Caco-2 (cell line): ENCODE measurements at regions not wholly inside any gene's neighbourhood (a gene's known extent, or its start where the extent isn't known, plus 50 kb on each side); places are given as distances from the start of the nearest gene placed in this dataset.

Source experiments
- BruUV-seq: library from RNA; stranded (reverse); fragments of 400-500 nt; replicated peaks from 2 replicates; lab custom pipeline; 2021; lab: Mats Ljungman, UMichigan
- CTCF ChIA-PET: fragments of 300-600 bp; sonication (Branson Sonifier 250); formaldehyde crosslinking; loops from one replicate; lab custom pipeline; 2022; ENCODE audit warnings: antibody characterized with exemption; lab: Charles Lee
- POLR2A ChIA-PET: fragments of 300-600 bp; sonication (Branson Sonifier 250); formaldehyde crosslinking; loops from one replicate; lab custom pipeline; 2022; ENCODE audit warnings: antibody characterized with exemption; lab: Charles Lee
- DNase-seq, 2 experiments: peaks; one replicate each; pipeline versions ENCODE4 v3.0.0 to v3.0.0-alpha.2; 2020 to 2022
- H3K27me3 ChIP-seq: replicated peaks from 2 replicates; pipeline ENCODE4 v1.6.0; 2011; ENCODE audit warnings: low read length; ENCODE audit not compliant: control insufficient read depth, insufficient read depth
- H3K36me3 ChIP-seq: 2 replicates; pipeline ENCODE4 v1.5.1; 2011; ENCODE audit warnings: low read length; ENCODE audit not compliant: control insufficient read depth, insufficient read depth
- H3K4me1 ChIP-seq: fragments of 250-450 bp; sonication (Bioruptor Pico); 2 replicates; pipeline ENCODE4 v1.5.1; 2020; ENCODE audit warnings: mild to moderate bottlenecking
- H3K4me3 ChIP-seq: 2 replicates; pipeline ENCODE4 v1.5.1; 2011; ENCODE audit warnings: low read depth, mild to moderate bottlenecking, control low read depth, low read length
- H3K9me3 ChIP-seq: fragments of 250-450 bp; sonication (Bioruptor Pico); 2 replicates; pipeline ENCODE4 v1.5.1; 2020; ENCODE audit warnings: mild to moderate bottlenecking, moderate library complexity
- H3K27ac Mint-ChIP-seq: one replicate; pipeline ENCODE4 v1.8.0; 2022; ENCODE audit warnings: mixed read lengths; ENCODE audit not compliant: unreplicated experiment
- H3K27me3 Mint-ChIP-seq: one replicate; pipeline ENCODE4 v1.8.0; 2022; ENCODE audit warnings: mixed read lengths; ENCODE audit not compliant: insufficient read depth, unreplicated experiment
- H3K36me3 Mint-ChIP-seq: one replicate; pipeline ENCODE4 v1.8.0; 2022; ENCODE audit warnings: mild to moderate bottlenecking, mixed read lengths; ENCODE audit not compliant: insufficient read depth, unreplicated experiment
- H3K4me1 Mint-ChIP-seq: one replicate; pipeline ENCODE4 v1.8.0; 2022; ENCODE audit warnings: low read depth, mixed read lengths; ENCODE audit not compliant: unreplicated experiment
- H3K4me3 Mint-ChIP-seq: one replicate; pipeline ENCODE4 v1.8.0; 2022; ENCODE audit warnings: mild to moderate bottlenecking, moderate library complexity, mixed read lengths; ENCODE audit not compliant: unreplicated experiment
- H3K9me3 Mint-ChIP-seq: one replicate; pipeline ENCODE4 v1.8.0; 2022; ENCODE audit warnings: mixed read lengths; ENCODE audit not compliant: unreplicated experiment
- intact Hi-C: fragments of 100-400 bp; cut with micrococcal nuclease; formaldehyde crosslinking; loops from one replicate; pipeline ENCODE4 v1.10.0; 2022; ENCODE audit not compliant: unreplicated experiment
- TF ChIP-seq, protein P1 (sequence below), 2 experiments: fragments of 200-600 bp in 1 of 2; IDR thresholded peaks; 1 replicate in 1 of 2; 2 replicates in 1 of 2; pipeline versions ENCODE4 v1.5.1 to v1.8.0; 2011 to 2022; ENCODE audit warnings: antibody characterized with exemption in 1 of 2, control low read depth in 1 of 2, inconsistent platforms in 1 of 2, low read depth in 1 of 2, low read length in 1 of 2, mild to moderate bottlenecking in 1 of 2, moderate library complexity in 1 of 2; ENCODE audit not compliant: insufficient read depth in 1 of 2, severe bottlenecking in 1 of 2, unreplicated experiment in 1 of 2

DNA sequence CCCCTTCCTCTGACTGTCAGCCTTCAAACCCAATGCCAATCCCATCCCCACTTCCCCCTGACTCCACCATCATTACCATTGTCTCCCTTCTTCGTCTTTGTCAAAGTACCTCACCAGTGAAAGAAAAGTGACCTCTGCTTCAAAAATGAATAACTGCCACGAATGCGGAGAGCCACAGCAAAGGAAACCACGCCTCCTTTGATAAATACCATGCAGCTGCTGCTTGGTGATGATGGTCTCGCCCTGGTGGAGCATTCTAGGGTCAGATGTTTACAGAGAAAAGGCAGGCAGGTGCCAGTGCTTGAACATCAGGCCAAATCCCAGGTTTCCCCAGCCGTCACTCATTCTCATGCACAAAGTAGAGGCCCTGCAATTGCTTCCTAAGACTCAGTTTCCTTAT, 162.2 kb downstream of the BCL11A start:
- POLR2A ChIA-PET, result no interaction called here
- H3K9me3 ChIP-seq, result no peaks in the 10 kb centered on the region
- Mint-ChIP-seq H3K27ac (no peak overlapping the region), H3K9me3 (no peaks in the 10 kb centered on the region), H3K4me1 (no peaks in the 10 kb centered on the region), H3K27me3 (peaks cover under 1% of the 10 kb centered on the region), H3K4me3 (no peak overlapping the region), H3K36me3 (no peaks in the 10 kb centered on the region)
- no TSS peak for BruUV-seq
- no peaks in the 10 kb centered on the region for H3K4me1 ChIP-seq
- H3K4me3 ChIP-seq, result no peak overlapping the region
- no peaks in the 10 kb centered on the region for H3K36me3 ChIP-seq
- TF ChIP-seq, protein P1, sequence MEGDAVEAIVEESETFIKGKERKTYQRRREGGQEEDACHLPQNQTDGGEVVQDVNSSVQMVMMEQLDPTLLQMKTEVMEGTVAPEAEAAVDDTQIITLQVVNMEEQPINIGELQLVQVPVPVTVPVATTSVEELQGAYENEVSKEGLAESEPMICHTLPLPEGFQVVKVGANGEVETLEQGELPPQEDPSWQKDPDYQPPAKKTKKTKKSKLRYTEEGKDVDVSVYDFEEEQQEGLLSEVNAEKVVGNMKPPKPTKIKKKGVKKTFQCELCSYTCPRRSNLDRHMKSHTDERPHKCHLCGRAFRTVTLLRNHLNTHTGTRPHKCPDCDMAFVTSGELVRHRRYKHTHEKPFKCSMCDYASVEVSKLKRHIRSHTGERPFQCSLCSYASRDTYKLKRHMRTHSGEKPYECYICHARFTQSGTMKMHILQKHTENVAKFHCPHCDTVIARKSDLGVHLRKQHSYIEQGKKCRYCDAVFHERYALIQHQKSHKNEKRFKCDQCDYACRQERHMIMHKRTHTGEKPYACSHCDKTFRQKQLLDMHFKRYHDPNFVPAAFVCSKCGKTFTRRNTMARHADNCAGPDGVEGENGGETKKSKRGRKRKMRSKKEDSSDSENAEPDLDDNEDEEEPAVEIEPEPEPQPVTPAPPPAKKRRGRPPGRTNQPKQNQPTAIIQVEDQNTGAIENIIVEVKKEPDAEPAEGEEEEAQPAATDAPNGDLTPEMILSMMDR (IDR thresholded peaks at IDR 0.05; ENCODE audit: insufficient read depth in 1 of 2, low read depth in 1 of 2, low read length in 1 of 2, severe bottlenecking in 1 of 2, unreplicated experiment in 1 of 2), result no peak
- no peaks in the 10 kb centered on the region for H3K27me3 ChIP-seq
- intact Hi-C loops, result no loop called here
- no peak for DNase-seq
- CTCF ChIA-PET, result no interaction called here

DNA sequence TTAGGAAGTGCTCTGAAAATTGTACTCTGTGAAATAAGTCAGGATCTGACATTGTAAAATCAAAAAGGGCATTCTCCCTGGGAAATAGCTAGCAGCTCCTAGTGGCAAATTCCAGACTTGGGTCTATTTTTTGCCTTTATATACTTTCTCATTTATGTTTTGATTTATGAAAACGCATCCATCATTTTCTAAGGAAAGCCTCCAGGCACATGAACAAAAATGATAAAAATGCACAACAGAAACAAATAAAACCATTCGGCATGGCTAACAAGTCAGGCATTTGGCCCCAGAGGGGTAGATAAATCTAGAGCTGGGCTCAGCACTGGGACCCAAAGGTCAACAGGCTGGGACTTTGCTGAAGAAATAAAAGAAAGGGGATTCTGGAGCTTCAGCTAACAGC, 167.0 kb downstream of the BCL11A start:
- no peaks in the 10 kb centered on the region for H3K27me3 Mint-ChIP-seq
- intact Hi-C loops, result no loop called here
- BruUV-seq, result no TSS peak
- H3K4me3 Mint-ChIP-seq, result no peak overlapping the region
- peaks cover 13% of the 10 kb centered on the region for H3K4me1 Mint-ChIP-seq
- no peaks in the 10 kb centered on the region for H3K9me3 ChIP-seq
- TF ChIP-seq, protein P1 (IDR thresholded peaks at IDR 0.05; ENCODE audit: insufficient read depth in 1 of 2, low read depth in 1 of 2, low read length in 1 of 2, severe bottlenecking in 1 of 2, unreplicated experiment in 1 of 2), result no peak
- no peak for DNase-seq
- H3K36me3 ChIP-seq, result no peaks in the 10 kb centered on the region
- H3K4me1 ChIP-seq, result peaks cover 7% of the 10 kb centered on the region; the same call in 1 of the 2 replicates
- no peaks in the 10 kb centered on the region for H3K36me3 Mint-ChIP-seq
- ChIA-PET CTCF (no interaction called here), POLR2A (no interaction called here)
- H3K27ac Mint-ChIP-seq, result no peak overlapping the region
- H3K27me3 ChIP-seq, result no peaks in the 10 kb centered on the region
- H3K4me3 ChIP-seq, result no peak overlapping the region
- peaks cover 6% of the 10 kb centered on the region for H3K9me3 Mint-ChIP-seq

DNA sequence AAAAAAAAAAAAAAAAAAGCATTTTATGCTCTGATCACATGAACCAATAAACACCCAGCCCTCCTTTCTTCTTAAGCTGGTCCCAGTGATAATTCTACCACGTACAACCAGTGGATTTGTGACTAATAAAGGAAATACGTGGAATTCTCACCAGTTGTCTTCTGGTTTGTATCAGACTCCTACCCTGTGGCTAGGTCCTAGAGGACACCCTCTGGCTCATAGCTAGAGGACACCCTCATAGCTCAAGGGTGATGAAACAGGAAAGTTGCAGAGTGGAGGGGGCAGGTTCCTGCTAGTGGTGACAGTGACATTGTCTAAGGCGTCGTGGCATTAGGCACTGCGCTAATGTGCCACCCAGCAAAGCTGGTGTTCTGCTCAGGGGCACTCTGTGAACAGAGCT, 167.8 kb downstream of the BCL11A start:
- no peak overlapping the region for H3K27ac Mint-ChIP-seq
- no peaks in the 10 kb centered on the region for H3K27me3 Mint-ChIP-seq
- TF ChIP-seq, protein P1 (IDR thresholded peaks at IDR 0.05; ENCODE audit: insufficient read depth in 1 of 2, low read depth in 1 of 2, low read length in 1 of 2, severe bottlenecking in 1 of 2, unreplicated experiment in 1 of 2), result no peak
- POLR2A ChIA-PET, result no interaction called here
- H3K9me3 Mint-ChIP-seq, result peaks cover 10% of the 10 kb centered on the region
- DNase-seq, result no peak
- H3K4me3 ChIP-seq, result no peak overlapping the region
- CTCF ChIA-PET, result interaction anchor here (0.6 kb wide), 1 partner anchor 87 kb away, joined by 5 read pairs; no protein-coding TSS in a partner anchor
- H3K4me1 ChIP-seq, result peaks cover 10% of the 10 kb centered on the region; the same call in 1 of the 2 replicates
- H3K9me3 ChIP-seq, result no peaks in the 10 kb centered on the region
- no peaks in the 10 kb centered on the region for H3K36me3 ChIP-seq
- H3K36me3 Mint-ChIP-seq, result no peaks in the 10 kb centered on the region
- BruUV-seq, result no TSS peak
- no peak overlapping the region for H3K4me3 Mint-ChIP-seq
- intact Hi-C loops, result no loop called here
- H3K27me3 ChIP-seq, result no peaks in the 10 kb centered on the region
- peaks cover 13% of the 10 kb centered on the region for H3K4me1 Mint-ChIP-seq
